Gastroesophageal sphincter (tissue), 4 donors: ENCODE measurements at regions not wholly inside any gene's neighbourhood (a gene's known extent, or its start where the extent isn't known, plus 50 kb on each side); places are given as distances from the start of the nearest gene placed in this dataset.
"Not testable (repeated sequence)": the region's sequence is repeated elsewhere in the genome, so short reads cannot be mapped to it uniquely, and the experiment has no call there.

ENCODE experiments used
- ATAC-seq: fragments of 150-250 bp; one replicate; pipeline ENCODE4 v1.9.1; 2016; ENCODE audit warnings: mild to moderate bottlenecking, moderate library complexity
- H3K27ac ChIP-seq, 4 donors: fragments of 200-600 bp; sonication (generic) in 3 of 4; 1 replicate in 3 of 4; 2 replicates in 1 of 4; pipeline ENCODE4 v1.5.1; 2016 to 2019
- H3K27me3 ChIP-seq: fragments of 200-600 bp; sonication (generic); one replicate; pipeline ENCODE4 v1.5.1; 2019
- H3K36me3 ChIP-seq, 2 donors: fragments of 200-600 bp; sonication (generic); one replicate each; pipeline ENCODE4 v1.5.1; 2019; ENCODE audit warnings: control low read depth in 1 of 2
- H3K4me1 ChIP-seq, 3 donors: fragments of 200-600 bp; sonication (generic); 1 replicate in 2 of 3; 2 replicates in 1 of 3; pipeline ENCODE4 v1.5.1; 2016 to 2019; ENCODE audit warnings: control low read depth in 2 of 3
- H3K4me3 ChIP-seq, 2 donors: fragments of 200-600 bp; sonication (generic); one replicate each; pipeline ENCODE4 v1.5.1; 2019; ENCODE audit warnings: mild to moderate bottlenecking in 1 of 2, moderate library complexity in 1 of 2
- H3K9me3 ChIP-seq, 3 donors: fragments of 200-600 bp; sonication (generic); one replicate each; pipeline ENCODE4 v1.5.1; 2017 to 2019; ENCODE audit warnings: control low read depth in 2 of 3
- CTCF ChIP-seq, 4 experiments: fragments of 200-600 bp in 2 of 4; fragments of 450-650 bp in 2 of 4; sonication (generic) in 1 of 4; IDR thresholded peaks; one replicate each; pipeline ENCODE4 v1.5.1; 2017 to 2019; ENCODE audit warnings: antibody characterized with exemption in 4 of 4, mild to moderate bottlenecking in 2 of 4, moderate library complexity in 2 of 4
- EP300 ChIP-seq: sonication (generic); formaldehyde crosslinking; IDR thresholded peaks from one replicate; pipeline ENCODE4 v1.6.1; 2017; ENCODE audit warnings: antibody characterized with exemption, mild to moderate bottlenecking
- POLR2A ChIP-seq, 2 donors: fragments of 450-650 bp; IDR thresholded peaks; one replicate each; pipeline ENCODE4 v1.6.1; 2017; ENCODE audit warnings: antibody characterized with exemption in 2 of 2, mild to moderate bottlenecking in 2 of 2, moderate library complexity in 1 of 2
- POLR2AphosphoS5 ChIP-seq: sonication (generic); formaldehyde crosslinking; IDR thresholded peaks from one replicate; pipeline ENCODE4 v1.6.1; 2017; ENCODE audit warnings: antibody characterized with exemption
- WGBS, 2 donors: methylation state at CpG; one replicate each; pipeline ENCODE4 v1.1.5; 2018; ENCODE audit warnings: low coverage in 1 of 2; 5-methylcytosine and 5-hydroxymethylcytosine counted together

DNA sequence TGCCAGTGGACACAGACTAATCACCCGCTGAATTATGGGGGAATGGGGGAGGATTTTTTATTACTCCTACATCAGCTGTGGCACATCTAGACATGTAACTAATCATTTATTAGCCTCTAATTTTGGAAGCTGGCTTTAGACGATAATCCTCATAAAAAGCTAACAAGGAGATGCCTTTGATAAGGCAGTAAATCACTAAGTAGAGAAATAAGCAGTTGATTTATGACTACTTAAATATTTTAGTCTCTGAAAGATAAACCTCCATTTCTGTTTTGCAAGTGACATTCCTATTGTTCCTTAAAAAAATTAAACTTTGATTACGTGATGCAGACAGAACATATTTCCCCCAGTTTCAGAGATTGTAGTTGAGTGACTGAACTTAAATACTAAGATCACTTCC, 206.4 kb upstream of the CDKN2B start:
- TF ChIP-seq CTCF (IDR thresholded peaks at IDR 0.05) (no peak), EP300 (no peak)
- no peaks in the 10 kb centered on the region for H3K36me3 ChIP-seq
- H3K4me3 ChIP-seq: no peak overlapping the region
- ATAC-seq: no peak
- peaks cover 0 to 7% (median 0%) of the 10 kb centered on the region in 3 donors for H3K4me1 ChIP-seq
- no peaks in the 10 kb centered on the region for H3K9me3 ChIP-seq
- H3K27me3 ChIP-seq: no peaks in the 10 kb centered on the region
- WGBS, 2 donors: 53 to 56% methylated on average over 2 to 3 of the region's 3 CpGs
- H3K27ac ChIP-seq: no peak overlapping the region

DNA sequence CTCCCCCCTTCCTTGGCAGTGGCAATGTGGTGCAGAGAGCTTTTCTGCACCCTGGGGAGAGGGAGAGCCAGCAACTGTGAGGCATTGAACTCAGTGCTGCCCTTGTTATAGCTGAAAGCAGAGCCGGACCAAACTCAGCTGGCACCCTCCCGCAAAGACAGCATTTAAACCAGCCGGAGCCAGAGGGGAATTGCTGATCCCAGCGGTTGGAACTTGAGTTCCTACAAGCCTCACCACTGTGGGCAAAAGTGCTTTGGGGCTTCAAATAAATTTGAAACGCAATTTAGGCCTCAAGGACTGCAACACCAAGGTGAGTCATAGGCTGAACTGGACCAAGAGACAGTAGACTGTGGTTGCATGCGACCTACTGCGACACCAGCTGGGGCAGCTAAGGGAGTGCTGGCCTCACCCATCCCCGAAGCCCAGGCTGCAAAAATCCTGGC, 207.6 kb upstream of the CDKN2B start:
- TF ChIP-seq POLR2AphosphoS5 (no peak), CTCF (IDR thresholded peaks at IDR 0.05) (no peak), EP300 (no peak), POLR2A (IDR thresholded peaks at IDR 0.05) (no peak)
- Histone ChIP-seq H3K9me3 (no peaks in the 10 kb centered on the region), H3K4me3 (no peak overlapping the region), H3K4me1 (peaks cover 0 to 7% (median 0%) of the 10 kb centered on the region in 3 donors), H3K27ac (no peak overlapping the region), H3K27me3 (no peaks in the 10 kb centered on the region), H3K36me3 (no peaks in the 10 kb centered on the region)
- ATAC-seq: no peak
- WGBS, 2 donors: 60% methylated on average over 1 of the region's 8 CpGs; no CpG with 5 or more reads in 1 of the 2 donors

DNA sequence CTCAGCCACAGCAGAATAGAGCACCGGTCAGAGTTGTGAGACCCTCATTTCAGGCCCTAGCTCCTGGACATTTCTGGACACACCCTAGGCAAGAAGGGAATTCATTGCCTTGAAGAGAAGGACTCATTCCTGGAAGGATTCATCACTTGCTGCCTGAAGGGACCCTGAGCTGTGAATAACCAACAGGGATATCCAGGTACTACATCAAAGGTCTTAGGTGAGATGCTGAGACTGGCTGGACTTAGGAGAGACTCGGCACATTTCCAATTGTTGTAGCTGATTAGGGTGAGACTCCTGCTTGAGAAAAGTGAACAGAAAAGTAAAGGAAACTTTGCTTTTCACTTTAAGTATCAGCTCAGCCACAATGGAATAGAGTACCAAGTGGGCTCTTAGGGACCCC, 208.1 kb upstream of the CDKN2B start:
- Histone ChIP-seq H3K4me3 (no peak overlapping the region), H3K9me3 (no peaks in the 10 kb centered on the region), H3K36me3 (no peaks in the 10 kb centered on the region), H3K27me3 (no peaks in the 10 kb centered on the region), H3K4me1 (peaks cover 0 to 3% (median 0%) of the 10 kb centered on the region in 3 donors), H3K27ac (no peak overlapping the region)
- ATAC-seq: no peak
- no peak for TF ChIP-seq CTCF (IDR thresholded peaks at IDR 0.05)
- TF ChIP-seq EP300: no peak
- TF ChIP-seq POLR2AphosphoS5: no peak
- no peak for TF ChIP-seq POLR2A (IDR thresholded peaks at IDR 0.05)
- 58 to 100% methylated on average over 1 to 2 of the region's 2 CpGs for WGBS, 2 donors

DNA sequence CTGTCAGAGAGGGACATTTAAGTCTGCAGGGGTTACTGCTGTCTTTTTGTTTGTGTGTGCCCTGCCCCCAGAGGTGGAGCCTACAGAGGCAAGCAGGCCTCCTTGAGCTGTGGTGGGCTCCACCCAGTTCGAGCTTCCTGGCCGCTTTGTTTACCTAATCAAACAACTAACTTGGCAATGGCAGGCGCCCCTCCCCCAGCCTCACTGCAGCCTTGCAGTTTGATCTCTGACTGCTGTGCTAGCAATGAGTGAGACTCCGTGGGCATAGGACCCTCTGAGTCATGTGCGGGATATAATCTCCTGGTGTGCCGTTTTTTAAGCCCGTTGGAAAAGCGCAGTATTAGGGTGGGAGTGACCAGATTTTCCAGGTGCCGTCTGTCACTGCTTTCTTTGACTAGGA, 216.8 kb upstream of the CDKN2B start:
- not testable (repeated sequence) for H3K36me3 ChIP-seq, H3K27me3 ChIP-seq, H3K27ac ChIP-seq, H3K4me1 ChIP-seq, H3K4me3 ChIP-seq, ATAC-seq
- 100% methylated on average over 5 of the region's 9 CpGs; no CpG with 5 or more reads in 1 of the 2 donors for WGBS, 2 donors
- H3K9me3 ChIP-seq: peaks cover 0 to 21% (median 0%) of the 10 kb centered on the region in 3 donors

GRCh38 chr9:22227986-22228385, 218.6 kb upstream of the DMRTA1 start:
- no peak for TF ChIP-seq POLR2AphosphoS5
- no peak for TF ChIP-seq CTCF (IDR thresholded peaks at IDR 0.05)
- H3K4me3 ChIP-seq: no peak overlapping the region
- H3K9me3 ChIP-seq: peaks cover 0 to 30% (median 0%) of the 10 kb centered on the region in 3 donors
- H3K36me3 ChIP-seq: no peaks in the 10 kb centered on the region
- H3K27ac ChIP-seq: no peak overlapping the region
- no peak for ATAC-seq
- no peaks in the 10 kb centered on the region for H3K4me1 ChIP-seq
- H3K27me3 ChIP-seq: no peaks in the 10 kb centered on the region

- Histone ChIP-seq H3K9me3 (peaks cover 0 to 30% (median 0%) of the 10 kb centered on the region in 3 donors), H3K27me3 (no peaks in the 10 kb centered on the region), H3K27ac (no peak overlapping the region), H3K36me3 (no peaks in the 10 kb centered on the region), H3K4me3 (no peak overlapping the region), H3K4me1 (no peaks in the 10 kb centered on the region)
- no peak for ATAC-seq
- WGBS, 2 donors: 48 to 56% methylated on average over 2 to 3 of the region's 3 CpGs
- TF ChIP-seq POLR2AphosphoS5: no peak
- TF ChIP-seq POLR2A (IDR thresholded peaks at IDR 0.05): no peak
- no peak for TF ChIP-seq EP300
- no peak for TF ChIP-seq CTCF (IDR thresholded peaks at IDR 0.05)
Observed at GRCh38 chr9:22228542-22228941, 218.1 kb upstream of the DMRTA1 start.
